ENCODE measurements at regions not wholly inside any gene's neighbourhood (a gene's known extent, or its start where the extent isn't known, plus 50 kb on each side); places are given as distances from the start of the nearest gene placed in this dataset.

GRCh38 chr2:36287363-36288275 lies 68.0 kb upstream of the CRIM1 start:
- TF ChIP-seq CTCF (IDR thresholded peaks at IDR 0.05; ENCODE audit: insufficient read depth, low read length, poor library complexity, severe bottlenecking) (no peak), EZH2phosphoT487 (conservative IDR thresholded peaks at IDR 0.05; ENCODE audit: low read length) (no peak)

Measured in SU-DHL-6 (cell line).